ACC112 (cell line): ENCODE measurements at regions not wholly inside any gene's neighbourhood (a gene's known extent, or its start where the extent isn't known, plus 50 kb on each side); places are given as distances from the start of the nearest gene placed in this dataset.
"Not testable (repeated sequence)": the region's sequence is repeated elsewhere in the genome, so short reads cannot be mapped to it uniquely, and the experiment has no call there.

ENCODE experiments used
- H2AFZ ChIP-seq: fragments of 200-600 bp; sonication (generic); one replicate; pipeline ENCODE4 v1.6.0; 2017; ENCODE audit warnings: antibody characterized with exemption, low read length; ENCODE audit not compliant: unreplicated experiment
- H3K27ac ChIP-seq: fragments of 200-600 bp; sonication (generic); 2 replicates; pipeline ENCODE4 v1.5.1; 2014; ENCODE audit warnings: low read depth, mild to moderate bottlenecking, antibody characterized with exemption, low read length, moderate library complexity
- H3K27me3 ChIP-seq: fragments of 200-600 bp; sonication (generic); 2 replicates; pipeline ENCODE4 v1.6.1; 2014; ENCODE audit warnings: mild to moderate bottlenecking, antibody characterized with exemption, low read length, moderate library complexity, mixed read lengths; ENCODE audit not compliant: insufficient read depth
- H3K36me3 ChIP-seq: fragments of 200-600 bp; sonication (generic); 2 replicates; pipeline ENCODE4 v1.6.1; 2016; ENCODE audit warnings: mild to moderate bottlenecking, antibody characterized with exemption, low read length, moderate library complexity, mixed read lengths; ENCODE audit not compliant: insufficient read depth
- H3K4me1 ChIP-seq: fragments of 200-600 bp; sonication (generic); one replicate; pipeline ENCODE4 v1.6.1; 2016; ENCODE audit warnings: low read length, mixed read lengths; ENCODE audit not compliant: insufficient read depth, unreplicated experiment, control insufficient read depth
- H3K4me3 ChIP-seq: fragments of 200-600 bp; sonication (generic); 2 replicates; pipeline ENCODE4 v1.5.1; 2014; ENCODE audit warnings: mild to moderate bottlenecking, low read depth, low read length
- H3K79me2 ChIP-seq: fragments of 200-600 bp; sonication (generic); one replicate; pipeline ENCODE4 v1.6.0; 2016; ENCODE audit warnings: low read length; ENCODE audit not compliant: control insufficient read depth, unreplicated experiment, insufficient read depth

DNA sequence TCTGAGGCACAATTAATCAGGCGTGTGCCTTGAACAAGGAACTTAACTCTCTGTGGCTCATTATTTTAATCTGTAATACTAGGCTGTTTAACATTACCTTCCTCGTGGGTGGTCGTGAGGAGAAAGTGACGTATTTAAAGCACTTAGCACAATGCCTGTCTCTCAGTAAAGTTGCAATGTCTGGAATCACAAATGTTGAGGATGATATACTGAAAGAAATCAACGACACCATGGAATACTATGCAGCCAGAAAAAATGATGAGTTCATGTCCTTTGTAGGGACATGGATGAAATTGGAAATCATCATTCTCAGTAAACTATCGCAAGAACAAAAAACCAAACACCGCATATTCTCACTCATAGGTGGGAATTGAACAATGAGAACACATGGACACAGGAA is 1320.0 kb upstream of the TMEM132C start:
- H3K27ac ChIP-seq, H2AFZ ChIP-seq, H3K27me3 ChIP-seq, H3K4me3 ChIP-seq, H3K4me1 ChIP-seq, H3K79me2 ChIP-seq, H3K36me3 ChIP-seq: not testable (repeated sequence)

DNA sequence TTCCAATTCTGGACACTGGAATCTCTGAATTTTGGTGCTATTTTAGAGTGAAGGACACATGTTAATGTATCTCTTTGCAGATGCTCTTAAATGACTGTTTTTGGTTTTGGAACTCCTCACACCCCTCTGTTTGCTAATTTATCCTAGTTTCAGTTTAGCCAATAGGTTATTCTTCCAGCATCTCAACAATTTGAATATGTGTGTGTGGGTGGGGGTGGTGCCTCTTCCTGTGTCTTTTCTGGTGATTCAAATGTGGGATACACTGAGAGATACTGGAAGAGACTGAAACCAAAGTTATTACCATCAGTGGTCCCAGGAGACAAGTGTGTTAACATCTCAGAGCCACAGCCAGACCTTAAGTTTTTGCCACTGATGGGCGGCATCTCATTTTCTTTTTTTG is 1317.4 kb upstream of the TMEM132C start:
- Histone ChIP-seq H2AFZ (no peak overlapping the region), H3K27ac (no peak overlapping the region), H3K79me2 (no peaks in the 10 kb centered on the region), H3K4me1 (peaks cover 6% of the 10 kb centered on the region), H3K4me3 (no peak overlapping the region), H3K36me3 (no peaks in the 10 kb centered on the region), H3K27me3 (no peaks in the 10 kb centered on the region)

DNA sequence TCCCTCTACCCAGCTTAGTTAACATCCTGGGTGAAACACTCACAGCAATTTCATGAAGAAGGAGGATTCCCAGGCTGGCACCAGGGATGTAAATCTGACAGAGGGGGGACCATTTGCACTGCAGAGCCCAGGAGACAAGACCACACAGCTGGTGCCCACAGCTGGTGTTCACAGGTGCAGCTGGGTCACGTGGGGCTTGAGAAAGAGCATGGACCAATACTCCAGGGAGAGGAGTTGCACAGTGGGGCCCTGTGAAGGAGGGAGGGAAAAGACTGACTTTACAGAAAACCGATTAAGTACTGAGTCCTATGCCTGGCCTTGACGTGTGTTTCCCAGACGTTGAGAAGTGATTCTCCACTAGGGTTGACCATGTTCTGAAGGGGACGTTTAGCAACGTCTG is 1316.7 kb upstream of the TMEM132C start:
- Histone ChIP-seq H3K27ac (no peak overlapping the region), H3K4me1 (peaks cover 6% of the 10 kb centered on the region)

DNA sequence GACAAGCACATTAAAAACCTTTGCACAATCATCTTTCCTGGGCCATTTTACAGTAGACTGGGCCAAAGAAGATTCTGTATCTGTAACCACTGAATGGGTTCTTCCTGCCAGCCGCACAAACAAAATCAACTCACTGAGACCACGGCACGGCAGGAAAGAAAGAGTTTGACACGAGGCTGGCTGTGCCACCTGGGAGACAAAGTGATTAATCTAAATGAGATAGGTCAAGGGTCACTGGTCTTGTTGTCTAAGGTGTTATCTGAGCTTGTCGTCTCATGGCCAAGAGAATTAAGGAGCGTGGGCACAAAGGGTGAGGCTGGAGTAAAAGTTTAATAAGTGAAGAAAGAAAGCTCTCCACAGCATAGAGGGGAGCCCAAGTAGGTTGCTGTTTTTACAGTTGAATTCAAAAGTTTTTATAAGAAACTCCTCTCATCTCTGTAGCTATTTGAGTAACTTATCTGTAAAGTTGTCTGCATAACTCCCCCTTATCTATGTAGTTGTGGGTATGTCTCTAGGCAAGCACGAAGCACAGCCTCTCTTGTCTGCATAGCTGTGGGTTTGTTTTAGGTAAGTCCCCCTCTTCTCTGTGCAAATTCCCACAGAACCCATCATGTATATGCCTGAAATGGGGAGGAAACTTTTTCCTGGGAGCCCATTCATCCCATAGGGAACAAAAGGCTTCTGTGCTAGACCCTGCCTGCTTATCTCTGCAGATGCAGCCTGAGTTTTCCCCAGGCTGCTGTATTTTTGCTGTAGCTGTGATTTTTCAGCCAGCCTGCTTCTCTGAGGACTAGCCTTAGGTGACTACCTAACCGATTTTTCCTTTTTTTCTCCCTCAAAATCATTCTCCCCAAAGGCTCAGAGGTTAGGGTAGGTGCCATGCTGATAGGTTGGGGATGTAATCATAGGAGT is 1314.6 kb upstream of the TMEM132C start:
- H2AFZ ChIP-seq = no peak overlapping the region

More for the DNA sequence above, 1316.7 kb upstream of the TMEM132C start:
- no peak overlapping the region for H2AFZ ChIP-seq
- H3K36me3 ChIP-seq = no peaks in the 10 kb centered on the region
- H3K4me3 ChIP-seq = no peak overlapping the region
- no peaks in the 10 kb centered on the region for H3K27me3 ChIP-seq
- no peaks in the 10 kb centered on the region for H3K79me2 ChIP-seq

DNA sequence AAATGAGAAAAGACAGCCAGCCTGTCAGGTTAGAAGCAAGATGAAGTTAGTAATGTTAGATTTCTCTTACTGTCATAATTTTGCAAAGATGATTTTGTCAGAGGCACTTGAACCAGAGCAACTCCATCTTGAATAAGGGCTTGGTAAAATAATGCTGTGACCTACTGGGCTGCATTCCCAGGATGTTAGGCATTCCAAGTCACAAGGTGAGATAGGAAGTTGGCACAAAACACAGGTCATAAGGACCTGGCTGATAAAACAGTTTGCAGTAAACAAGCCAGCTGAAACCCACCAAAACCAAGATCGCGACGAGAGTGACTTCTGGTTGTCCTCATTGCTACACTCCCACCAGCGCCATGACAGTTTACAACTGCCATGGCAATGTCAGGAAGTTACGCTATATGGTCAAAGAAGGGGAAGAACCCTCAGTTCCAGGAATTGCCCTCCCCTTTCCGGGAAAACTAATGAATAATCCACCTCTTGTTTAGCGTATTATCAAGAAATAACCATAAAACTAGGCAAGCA is 1313.5 kb upstream of the TMEM132C start:
- H3K79me2 ChIP-seq = no peaks in the 10 kb centered on the region
- peaks cover 6% of the 10 kb centered on the region for H3K4me1 ChIP-seq
- H3K36me3 ChIP-seq = no peaks in the 10 kb centered on the region
- no peak overlapping the region for H3K4me3 ChIP-seq
- H3K27me3 ChIP-seq = no peaks in the 10 kb centered on the region
- H3K27ac ChIP-seq = no peak overlapping the region
- H2AFZ ChIP-seq = no peak overlapping the region

More for the DNA sequence above, 1314.6 kb upstream of the TMEM132C start:
- Histone ChIP-seq H3K4me3 (no peak overlapping the region), H3K36me3 (no peaks in the 10 kb centered on the region), H3K27ac (no peak overlapping the region), H3K79me2 (no peaks in the 10 kb centered on the region), H3K4me1 (peaks cover 6% of the 10 kb centered on the region), H3K27me3 (no peaks in the 10 kb centered on the region)

DNA sequence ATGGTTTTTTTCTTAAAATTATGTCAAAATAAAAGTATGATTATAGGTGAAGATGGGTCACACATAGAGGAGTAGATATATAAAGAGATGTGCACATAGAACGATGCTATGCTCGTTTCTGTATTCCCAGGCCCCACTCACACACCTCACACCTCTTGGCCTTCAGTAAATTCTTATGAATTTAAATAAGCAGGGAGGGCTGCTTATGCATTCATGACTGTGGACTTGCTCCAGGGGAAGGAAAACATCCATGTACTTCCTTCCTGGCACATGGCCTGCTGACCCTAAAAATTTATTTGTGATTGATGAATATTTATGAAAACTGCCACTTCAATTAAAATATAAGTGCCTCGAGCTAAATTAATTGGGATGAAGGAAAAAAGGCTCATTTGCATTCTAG is 1306.7 kb upstream of the TMEM132C start:
- no peak overlapping the region for H2AFZ ChIP-seq
- H3K36me3 ChIP-seq = no peaks in the 10 kb centered on the region
- H3K79me2 ChIP-seq = no peaks in the 10 kb centered on the region
- H3K27me3 ChIP-seq = peaks cover 12% of the 10 kb centered on the region; the same call in 1 of the 2 replicates
- H3K27ac ChIP-seq = no peak overlapping the region
- no peak overlapping the region for H3K4me3 ChIP-seq
- no peaks in the 10 kb centered on the region for H3K4me1 ChIP-seq

DNA sequence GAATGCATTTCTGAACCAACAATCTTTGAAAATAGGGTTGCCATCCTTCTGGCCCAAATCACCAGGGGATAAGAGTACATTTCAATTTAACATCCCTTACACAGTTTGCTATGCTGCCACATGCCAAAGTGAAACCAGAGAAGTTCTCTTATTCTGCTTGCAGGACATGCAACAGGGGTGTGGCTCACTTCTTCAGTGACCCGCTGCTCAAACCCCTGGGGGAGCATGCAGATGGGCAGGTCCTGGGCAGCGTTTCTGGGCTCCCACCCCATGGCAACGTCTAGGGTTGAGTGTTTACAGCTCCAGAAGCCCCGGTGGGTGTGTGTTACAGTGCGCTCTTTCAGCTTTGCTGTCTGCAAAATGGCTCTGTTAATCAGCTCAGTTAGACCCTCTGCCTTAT is 1306.3 kb upstream of the TMEM132C start:
- no peaks in the 10 kb centered on the region for H3K79me2 ChIP-seq
- H3K4me3 ChIP-seq = no peak overlapping the region
- H3K4me1 ChIP-seq = no peaks in the 10 kb centered on the region
- peaks cover 15% of the 10 kb centered on the region; the same call in 1 of the 2 replicates for H3K27me3 ChIP-seq
- H2AFZ ChIP-seq = peak overlapping the region; percentile 13
- no peaks in the 10 kb centered on the region for H3K36me3 ChIP-seq
- H3K27ac ChIP-seq = no peak overlapping the region

DNA sequence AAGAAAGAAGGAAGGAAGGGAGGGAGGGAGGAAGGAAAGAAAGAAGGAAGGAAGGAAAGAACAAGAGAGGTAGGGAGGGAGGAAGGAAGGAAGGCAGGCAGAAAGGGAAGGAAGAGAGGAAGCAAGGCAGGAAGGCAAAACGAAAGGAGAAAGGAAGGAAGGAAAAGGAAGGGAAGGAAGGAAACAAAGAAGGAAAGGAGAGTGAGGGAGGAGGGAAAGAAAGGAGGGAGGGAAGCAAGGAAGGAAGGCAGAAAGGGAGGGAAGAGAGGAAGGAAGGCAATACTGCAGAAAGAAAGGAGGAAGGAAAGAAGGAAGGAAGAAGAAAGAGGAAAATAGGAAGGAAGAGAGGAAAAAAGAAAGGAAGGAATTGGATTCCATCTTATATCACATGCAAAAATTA is 1303.1 kb upstream of the TMEM132C start:
- no peak overlapping the region for H3K4me3 ChIP-seq
- no peaks in the 10 kb centered on the region for H3K36me3 ChIP-seq
- peaks cover 31% of the 10 kb centered on the region for H3K27me3 ChIP-seq
- H3K4me1 ChIP-seq = no peaks in the 10 kb centered on the region
- no peak overlapping the region for H2AFZ ChIP-seq
- H3K27ac ChIP-seq = no peak overlapping the region
- no peaks in the 10 kb centered on the region for H3K79me2 ChIP-seq

DNA sequence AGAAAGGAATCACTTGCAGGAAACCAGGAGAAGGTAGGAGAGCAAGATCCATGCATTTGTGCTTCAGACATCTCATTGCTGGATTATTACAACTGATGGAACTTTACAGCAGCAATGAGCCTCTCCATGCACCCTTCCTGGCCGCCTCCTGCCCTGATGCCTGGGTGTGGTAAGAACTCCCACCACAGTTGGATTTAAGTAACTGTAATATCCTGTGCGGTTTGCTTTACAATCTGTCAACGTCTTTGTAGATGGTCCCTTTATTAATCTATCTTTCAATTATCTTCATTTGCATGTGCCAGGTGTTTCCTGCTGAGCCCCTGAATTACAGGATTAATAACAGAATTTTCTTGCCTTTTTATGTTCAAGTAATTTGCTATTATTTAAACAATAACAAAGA is 1300.5 kb upstream of the TMEM132C start:
- Histone ChIP-seq H3K4me1 (no peaks in the 10 kb centered on the region), H3K27ac (no peak overlapping the region), H3K4me3 (no peak overlapping the region), H3K27me3 (peaks cover 49% of the 10 kb centered on the region), H2AFZ (no peak overlapping the region), H3K79me2 (no peaks in the 10 kb centered on the region), H3K36me3 (no peaks in the 10 kb centered on the region)

DNA sequence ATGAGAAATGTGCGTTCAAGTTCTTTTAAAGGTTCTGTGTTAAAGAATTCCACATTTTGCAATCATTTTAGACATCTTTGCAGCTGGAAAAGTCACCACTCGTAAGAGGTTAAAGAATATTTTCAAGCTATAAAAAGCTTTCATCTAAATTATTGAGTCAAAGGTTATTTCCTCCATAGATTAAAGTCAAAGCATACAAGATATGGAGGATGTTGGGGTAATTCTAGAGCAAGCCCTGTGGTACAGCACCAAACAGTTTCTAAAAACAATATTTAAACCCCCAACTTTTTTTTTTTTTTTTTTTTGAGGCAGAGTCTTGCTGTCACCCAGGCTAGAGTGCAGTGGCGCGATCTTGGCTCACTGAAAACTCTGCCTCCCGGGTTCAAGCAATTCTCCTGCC is 1299.8 kb upstream of the TMEM132C start:
- H3K4me3 ChIP-seq = no peak overlapping the region

DNA sequence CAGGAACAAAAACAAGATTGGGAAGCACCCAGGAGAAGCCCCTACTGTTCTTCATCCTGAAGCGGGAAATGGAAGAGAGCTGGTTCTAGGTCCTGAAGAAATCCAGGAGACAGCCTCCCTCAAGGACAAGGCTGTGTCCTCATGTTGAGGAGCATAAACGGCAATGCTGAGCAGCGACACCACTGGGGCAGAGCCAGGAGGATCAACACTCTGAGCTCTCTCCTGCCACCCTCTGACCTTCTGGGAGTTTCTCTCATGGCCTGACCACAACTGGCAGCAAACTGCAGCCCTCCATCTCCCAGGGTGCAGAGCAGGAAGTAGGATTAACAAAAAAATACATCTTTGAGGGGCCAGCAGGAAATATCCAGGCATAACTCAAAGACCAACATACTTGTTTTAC is 1292.2 kb upstream of the TMEM132C start:
- Histone ChIP-seq H3K27ac (no peak overlapping the region), H3K27me3 (peaks cover 77% of the 10 kb centered on the region), H3K4me1 (no peaks in the 10 kb centered on the region), H2AFZ (no peak overlapping the region), H3K36me3 (no peaks in the 10 kb centered on the region), H3K4me3 (no peak overlapping the region), H3K79me2 (no peaks in the 10 kb centered on the region)

More for the DNA sequence above, 1299.8 kb upstream of the TMEM132C start:
- H3K36me3 ChIP-seq = no peaks in the 10 kb centered on the region
- H3K27me3 ChIP-seq = peaks cover 55% of the 10 kb centered on the region
- H2AFZ ChIP-seq = no peak overlapping the region
- H3K79me2 ChIP-seq = no peaks in the 10 kb centered on the region
- H3K4me1 ChIP-seq = no peaks in the 10 kb centered on the region
- H3K27ac ChIP-seq = no peak overlapping the region
